ENCODE measurements at regions not wholly inside any gene's neighbourhood (a gene's known extent, or its start where the extent isn't known, plus 50 kb on each side); places are given as distances from the start of the nearest gene placed in this dataset.
"Not testable (repeated sequence)": the region's sequence is repeated elsewhere in the genome, so short reads cannot be mapped to it uniquely, and the experiment has no call there.

DNA sequence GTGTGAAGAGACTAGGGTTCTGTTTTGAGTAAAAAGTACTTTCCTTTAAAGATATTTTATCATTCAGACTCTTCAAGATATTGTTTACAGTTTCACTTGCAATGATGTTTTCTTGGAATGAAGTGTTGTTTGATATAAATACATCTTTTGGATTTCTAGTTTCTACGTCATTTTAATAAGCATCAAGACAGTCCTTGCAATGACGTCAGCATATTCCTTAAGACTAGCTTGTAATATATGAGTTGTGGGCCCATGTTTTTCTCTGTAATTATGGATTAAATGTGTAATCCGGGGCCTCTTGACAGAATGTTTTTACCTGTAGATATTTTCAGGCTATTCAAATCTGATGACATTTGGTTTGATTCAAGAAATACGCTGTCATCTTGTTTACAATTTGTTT is 66.1 kb downstream of the RBMX2 start:
- no peak for DNase-seq (ENCODE audit: low read depth, low spot score)
- H3K27ac ChIP-seq: no peak overlapping the region

DNA sequence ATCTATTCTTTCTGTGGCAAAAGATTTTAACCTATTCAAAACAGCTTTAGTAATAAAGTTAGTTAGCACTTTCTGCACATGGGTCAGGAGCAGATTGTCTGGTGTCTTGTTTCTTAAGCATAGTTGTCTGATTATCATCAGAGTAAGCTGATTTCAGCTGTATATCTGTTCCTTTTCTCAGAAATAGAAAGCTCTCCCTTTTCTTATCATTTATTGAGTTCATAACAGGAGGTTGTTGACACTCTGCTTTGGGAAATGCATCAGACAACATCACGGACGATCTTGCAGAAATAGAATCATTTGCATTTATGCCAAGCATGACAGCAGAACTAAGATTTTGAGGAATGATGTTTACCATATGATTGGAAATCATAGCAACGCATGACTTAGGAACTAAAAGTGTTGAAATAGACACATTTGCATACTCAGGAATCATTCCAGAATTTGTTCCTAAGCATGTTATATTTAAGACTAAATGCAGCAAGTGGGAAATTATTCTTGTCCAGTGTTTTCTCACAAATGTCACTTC is 66.7 kb downstream of the RBMX2 start:
- DNase-seq (ENCODE audit: low read depth, low spot score): no peak
- H3K27ac ChIP-seq: no peak overlapping the region

DNA sequence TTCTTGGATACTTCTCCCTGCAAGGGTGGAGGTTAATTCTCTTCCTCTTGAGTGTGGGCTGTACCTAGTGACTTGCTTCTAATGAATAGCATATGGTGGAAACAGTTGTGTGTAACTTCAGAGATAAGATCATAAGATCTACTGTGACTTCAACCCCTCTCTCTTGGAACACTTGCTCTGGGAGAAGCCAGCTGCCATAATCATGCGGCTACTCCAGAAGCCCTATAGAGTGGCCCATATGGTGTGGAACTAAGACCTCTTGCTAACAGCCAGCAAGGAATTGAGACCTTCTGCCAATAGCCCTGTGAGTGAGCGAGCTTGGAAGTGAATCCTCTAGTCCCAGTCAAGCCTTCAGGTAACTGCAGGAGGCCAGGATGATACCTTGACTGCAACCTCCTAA is 81.1 kb downstream of the RBMX2 start:
- no peak for DNase-seq (ENCODE audit: low read depth, low spot score)
- no peak overlapping the region for H3K27ac ChIP-seq

DNA sequence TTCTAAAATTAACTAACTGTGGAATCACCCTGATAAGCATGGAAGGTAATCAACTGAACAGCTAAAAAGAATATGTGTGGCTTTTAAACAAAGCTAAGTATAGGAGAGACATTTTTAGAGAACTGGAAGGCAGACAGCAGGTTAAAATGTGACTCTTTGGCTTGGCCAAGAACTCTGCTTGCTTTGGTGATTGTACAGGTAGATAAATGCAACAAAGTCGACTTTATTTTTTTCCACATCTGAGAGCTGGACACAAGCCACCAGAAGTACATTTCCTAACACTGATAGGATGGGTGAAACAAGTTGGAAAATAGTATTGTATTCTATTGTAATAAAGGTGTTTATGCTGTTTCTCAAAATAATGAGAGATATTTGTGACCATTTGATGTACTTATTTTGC is 84.1 kb downstream of the RBMX2 start:
- DNase-seq (ENCODE audit: low read depth, low spot score): no peak
- H3K27ac ChIP-seq: no peak overlapping the region

DNA sequence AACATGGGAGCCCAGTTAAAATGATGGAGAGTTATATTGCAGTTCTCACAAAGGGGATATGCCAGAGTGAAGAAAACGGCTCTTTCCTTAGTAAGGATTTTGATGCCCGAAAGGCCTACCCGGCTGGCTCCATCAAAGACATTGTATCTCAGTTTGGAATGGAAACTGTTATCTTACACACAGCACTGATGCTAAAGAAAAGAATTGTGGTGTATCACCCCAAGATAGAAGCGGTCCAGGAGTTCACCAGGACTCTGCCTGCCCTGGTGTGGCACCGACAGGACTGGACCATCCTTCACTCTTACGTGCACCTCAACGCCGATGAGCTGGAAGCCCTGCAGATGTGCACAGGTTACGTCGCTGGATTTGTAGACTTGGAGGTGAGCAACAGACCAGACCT is 93.7 kb downstream of the RBMX2 start:
- not testable (repeated sequence) for DNase-seq (ENCODE audit: low read depth, low spot score); H3K27ac ChIP-seq

DNA sequence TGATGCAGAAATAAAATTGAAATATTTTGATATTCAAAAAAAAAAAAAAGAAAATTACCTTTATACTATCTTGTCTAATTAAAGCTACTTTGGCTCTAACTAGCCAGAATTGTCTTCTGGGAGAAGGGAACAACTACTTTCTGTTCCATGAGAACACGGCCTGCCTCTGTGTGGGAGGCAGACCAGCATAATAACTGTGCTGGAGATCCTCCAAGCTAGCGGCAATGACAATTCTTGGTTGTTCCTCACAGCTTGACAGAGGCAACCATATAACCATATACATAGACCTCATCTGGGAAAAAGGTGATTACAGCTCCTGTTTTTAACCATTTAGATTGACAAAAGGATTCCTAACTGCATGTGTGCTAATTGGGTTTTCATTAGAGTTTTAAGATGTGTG is 95.7 kb downstream of the RBMX2 start:
- DNase-seq (ENCODE audit: low read depth, low spot score): no peak
- H3K27ac ChIP-seq: no peak overlapping the region

DNA sequence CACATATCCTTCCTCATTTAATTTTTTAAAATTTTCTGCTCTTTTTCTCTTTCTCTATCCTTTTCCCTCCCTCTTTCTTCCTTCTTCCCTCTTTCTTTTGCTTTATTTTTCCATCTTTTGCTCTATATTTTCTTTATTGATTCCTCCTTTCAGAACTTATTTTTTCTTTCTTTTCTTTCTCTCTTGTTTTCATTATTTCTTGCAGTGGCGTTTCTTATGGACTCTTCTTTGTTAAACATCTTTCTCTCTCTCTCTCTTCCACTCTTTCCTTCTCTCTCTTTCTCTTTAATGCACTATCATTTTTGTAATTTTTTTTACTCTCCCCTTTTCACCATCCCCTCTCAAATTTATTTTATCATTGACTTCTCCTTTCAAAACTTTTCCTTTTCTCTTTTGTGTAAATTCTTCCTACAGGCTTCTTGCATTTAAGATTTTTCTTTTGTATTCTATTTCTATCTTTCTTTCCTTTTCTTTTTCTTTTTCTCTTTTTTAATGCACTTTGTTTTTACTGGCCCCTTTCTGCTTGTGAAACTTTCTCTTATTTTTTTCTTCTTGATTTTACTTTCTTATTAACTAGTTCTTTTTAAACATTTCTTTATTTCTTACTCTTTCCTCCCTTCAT is 97.0 kb downstream of the RBMX2 start:
- no peak for DNase-seq (ENCODE audit: low read depth, low spot score)
- no peak overlapping the region for H3K27ac ChIP-seq

DNA sequence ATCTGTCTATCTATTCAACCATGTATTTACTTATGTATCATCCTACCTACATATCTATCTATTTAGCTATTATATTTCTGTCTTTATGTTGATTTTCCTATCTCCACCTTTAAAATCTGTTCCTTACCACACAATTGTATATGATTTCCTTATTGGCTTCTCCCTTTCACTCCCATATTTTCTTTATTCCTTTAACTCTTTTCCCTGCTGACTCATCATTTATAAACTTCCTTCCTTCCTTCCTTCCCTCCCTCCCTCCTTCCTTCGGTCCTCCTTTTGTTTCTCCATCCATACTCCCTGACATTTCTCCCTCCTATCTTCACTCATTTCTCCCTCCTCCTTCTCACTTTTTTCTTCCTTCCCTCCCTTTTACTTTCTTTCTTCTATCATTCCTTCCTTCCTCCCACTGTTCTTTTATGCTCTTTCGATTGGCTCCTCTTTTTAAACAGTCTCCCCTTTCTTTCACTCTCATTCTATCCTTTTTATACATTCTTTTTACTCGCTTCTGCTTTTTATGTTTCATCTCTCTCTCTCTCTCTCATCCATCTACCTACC is 100.3 kb downstream of the RBMX2 start:
- DNase-seq (ENCODE audit: low read depth, low spot score): no peak
- H3K27ac ChIP-seq: no peak overlapping the region

DNA sequence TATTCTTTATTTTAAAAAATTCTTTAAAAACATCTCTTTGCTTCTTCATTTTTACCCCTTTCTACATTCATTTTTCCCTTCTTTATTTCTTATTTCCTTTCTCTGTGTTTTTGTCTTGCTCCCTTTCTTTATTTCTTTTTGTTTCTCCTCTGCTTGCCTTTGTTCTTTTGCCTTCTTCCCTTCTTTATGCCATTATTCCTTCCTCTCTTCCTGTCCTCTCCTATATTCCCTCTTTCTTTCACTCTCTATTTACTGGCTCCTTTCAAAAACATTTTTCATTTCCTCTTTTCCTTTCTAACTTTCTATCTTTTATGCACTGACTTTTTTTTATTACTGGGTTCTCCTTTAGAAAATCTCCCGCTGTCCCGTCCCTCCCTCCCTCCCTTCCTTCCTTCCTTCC is 102.2 kb downstream of the RBMX2 start:
- no peak overlapping the region for H3K27ac ChIP-seq
- no peak for DNase-seq (ENCODE audit: low read depth, low spot score)

DNA sequence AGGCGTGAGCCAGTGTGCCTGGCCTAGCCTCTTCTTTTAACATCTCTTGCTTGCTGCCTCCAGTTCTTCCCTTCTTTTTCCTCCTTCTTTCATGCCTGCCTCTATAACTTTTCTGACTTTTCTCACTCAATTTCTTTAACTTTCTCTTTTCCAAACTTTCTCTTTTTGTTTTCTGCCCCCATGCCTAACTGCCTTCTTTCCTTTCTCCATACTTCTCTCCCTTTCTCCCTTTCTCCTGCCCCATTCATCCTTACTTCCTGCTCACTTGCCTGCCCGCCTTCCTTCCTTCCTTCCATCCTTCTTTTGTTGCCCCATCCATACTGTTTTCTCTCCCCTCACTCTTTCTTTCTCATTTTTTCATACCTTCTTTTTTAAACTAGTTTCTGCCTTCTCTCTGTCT is 105.2 kb downstream of the RBMX2 start:
- no peak for DNase-seq (ENCODE audit: low read depth, low spot score)
- H3K27ac ChIP-seq: no peak overlapping the region

DNA sequence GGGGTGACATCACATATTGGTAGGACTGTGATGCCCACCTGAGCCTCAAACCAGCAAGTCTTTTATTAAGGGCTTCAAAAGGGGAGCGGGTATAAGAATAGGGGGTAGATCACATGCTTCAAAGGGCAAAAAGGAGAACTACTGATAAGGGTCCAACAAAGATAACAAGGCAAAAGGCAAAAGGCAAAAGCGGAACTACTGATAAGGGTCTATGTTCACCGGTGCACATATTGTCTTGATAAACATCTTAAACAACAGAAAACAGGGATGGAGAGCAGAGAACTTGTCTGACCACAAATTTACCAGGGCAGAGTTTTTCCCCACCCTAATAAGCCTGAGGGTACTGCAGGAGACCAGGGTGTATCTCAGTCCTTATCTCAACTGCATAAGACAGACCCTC is 110.7 kb downstream of the RBMX2 start:
- DNase-seq (ENCODE audit: low read depth, low spot score); H3K27ac ChIP-seq: not testable (repeated sequence)

DNA sequence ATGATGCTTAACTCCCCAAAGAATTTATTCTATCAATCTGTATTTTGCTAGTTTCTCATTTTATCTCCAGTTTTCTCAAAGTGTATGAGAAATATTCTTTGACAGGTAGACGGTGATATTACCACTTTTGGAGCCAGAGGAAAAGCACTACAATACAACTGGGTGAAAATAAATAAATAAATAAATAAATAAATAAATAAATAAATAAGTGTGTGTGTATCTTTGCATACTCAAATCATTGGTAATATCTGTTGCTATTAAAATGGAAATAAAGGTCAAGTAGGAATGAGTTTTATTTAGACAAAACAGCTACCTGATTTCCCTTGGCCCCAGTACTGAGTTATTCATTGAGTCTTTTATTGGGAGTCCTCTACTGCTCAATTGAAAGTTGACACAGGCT is 114.3 kb downstream of the RBMX2 start:
- no peak overlapping the region for H3K27ac ChIP-seq
- DNase-seq (ENCODE audit: low read depth, low spot score): no peak

DNA sequence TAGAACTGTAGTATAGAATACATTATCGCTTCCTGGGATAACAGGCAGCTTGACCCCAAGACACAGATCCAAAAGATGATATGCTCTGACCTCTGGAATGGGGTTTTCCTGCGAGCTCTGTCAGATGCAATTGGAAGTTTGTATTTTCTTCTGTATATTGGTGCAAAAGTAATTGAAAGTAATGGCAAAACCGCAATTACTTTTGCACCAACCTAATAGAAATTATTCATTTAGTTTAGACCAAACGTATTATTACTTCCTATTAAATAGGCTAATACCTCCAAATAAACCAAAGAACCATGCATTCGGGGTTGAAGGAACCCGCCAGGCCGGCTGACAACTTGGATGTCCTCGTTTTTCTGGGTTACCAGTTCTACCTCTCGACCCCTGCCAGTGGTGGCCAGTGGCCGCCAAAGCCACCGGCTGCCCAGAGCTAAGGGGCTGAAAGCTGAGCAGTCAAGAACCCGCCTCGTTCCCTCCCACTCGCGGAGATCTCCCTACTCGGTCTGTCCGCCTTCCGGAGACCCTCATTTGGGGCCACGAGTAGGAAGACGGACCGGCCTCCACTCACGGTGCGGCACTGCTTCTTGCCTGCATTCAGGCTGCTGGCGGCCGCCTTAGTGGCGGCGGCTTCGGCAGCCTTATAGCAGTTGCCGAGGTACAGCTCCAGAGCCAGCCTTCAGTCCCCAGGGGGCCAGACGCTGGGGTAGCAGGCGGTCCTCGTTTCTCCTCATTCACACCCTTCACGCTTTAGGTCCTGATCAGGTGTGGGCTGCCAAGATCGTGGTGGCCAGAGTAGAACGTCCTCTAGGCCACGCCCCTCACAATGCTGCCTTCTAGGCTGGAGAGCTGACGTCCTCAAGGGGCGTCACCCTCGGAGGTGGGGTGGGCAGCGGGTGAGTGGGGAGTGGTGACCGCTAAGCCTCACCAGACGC is 121.9 kb downstream of the RBMX2 start:
- H3K27ac ChIP-seq: no peak overlapping the region
- no peak for DNase-seq (ENCODE audit: low read depth, low spot score)

DNA sequence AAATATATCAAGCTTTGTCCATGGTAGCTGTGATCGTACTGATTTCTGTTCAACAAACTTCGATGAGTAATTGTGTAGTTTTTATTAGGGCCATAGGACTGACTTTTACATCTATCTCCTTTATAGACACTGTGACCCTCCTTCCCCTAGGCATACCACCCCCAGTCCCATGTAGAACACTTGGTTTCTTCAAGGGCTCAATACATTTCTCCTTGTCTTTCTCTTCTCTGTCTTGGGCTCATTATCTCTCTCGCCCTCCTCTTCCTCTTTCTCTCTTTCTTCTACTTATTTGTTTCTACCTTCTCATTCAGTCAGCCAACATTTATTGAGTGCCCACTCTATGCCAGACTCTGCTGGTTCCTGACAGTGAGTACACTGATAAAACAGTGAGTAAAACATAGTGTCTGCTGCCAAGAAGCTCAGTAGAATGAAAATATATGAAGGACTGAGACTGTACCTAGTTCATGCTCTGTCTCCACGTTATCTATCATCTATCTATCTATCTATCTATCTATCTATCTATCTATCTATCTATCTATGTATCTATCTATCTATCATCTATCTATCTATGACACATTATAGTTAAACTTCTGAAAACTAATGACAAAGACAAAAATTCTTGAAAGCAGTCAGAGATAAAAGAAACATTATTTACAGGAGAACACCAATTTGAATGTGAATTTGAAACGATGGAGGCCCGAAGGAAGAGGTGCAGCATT is 122.8 kb downstream of the RBMX2 start:
- no peak overlapping the region for H3K27ac ChIP-seq
- no peak for DNase-seq (ENCODE audit: low read depth, low spot score)

DNA sequence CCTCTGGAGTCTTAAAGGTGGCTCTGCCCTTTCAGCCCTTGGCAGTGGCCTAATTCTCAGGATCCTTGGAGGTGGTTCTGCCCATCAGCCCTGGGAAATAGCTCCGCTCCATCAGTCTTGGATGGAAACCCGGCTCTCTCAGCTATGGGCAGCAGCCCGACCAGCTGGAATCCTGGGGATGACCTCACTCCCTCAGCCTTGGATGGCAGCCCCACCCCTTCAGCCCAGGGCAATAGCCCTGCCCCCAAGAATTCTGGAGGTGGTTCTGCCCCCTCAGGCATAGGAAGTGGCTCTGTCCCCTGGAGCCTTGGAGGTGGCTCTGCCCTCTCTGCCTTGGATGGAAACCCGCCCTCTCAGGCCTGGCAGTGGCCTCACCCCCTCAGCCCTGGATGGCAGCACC is 127.7 kb downstream of the RBMX2 start:
- H3K27ac ChIP-seq: no peak overlapping the region
- no peak for DNase-seq (ENCODE audit: low read depth, low spot score)

DNA sequence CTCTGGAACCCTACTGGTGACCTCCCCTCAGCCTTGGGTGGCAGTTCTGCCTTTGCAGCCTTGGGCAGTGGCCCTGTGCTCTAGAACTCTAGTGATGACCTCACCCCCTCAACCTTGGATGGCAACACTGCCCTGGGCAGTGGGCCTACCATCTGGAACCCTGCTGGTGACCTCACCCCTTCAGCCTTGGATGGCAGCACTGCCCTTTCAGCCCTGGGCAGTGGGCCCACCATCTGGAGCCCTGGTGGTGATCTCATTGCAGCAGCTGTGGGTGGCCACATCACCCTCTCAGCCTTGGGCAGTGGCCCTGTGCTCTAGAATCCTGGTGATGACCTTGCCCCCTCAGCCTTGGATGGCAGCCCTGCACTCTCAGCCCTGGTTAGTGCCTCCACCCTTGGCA is 129.3 kb downstream of the RBMX2 start:
- no peak overlapping the region for H3K27ac ChIP-seq
- DNase-seq (ENCODE audit: low read depth, low spot score): no peak

DNA sequence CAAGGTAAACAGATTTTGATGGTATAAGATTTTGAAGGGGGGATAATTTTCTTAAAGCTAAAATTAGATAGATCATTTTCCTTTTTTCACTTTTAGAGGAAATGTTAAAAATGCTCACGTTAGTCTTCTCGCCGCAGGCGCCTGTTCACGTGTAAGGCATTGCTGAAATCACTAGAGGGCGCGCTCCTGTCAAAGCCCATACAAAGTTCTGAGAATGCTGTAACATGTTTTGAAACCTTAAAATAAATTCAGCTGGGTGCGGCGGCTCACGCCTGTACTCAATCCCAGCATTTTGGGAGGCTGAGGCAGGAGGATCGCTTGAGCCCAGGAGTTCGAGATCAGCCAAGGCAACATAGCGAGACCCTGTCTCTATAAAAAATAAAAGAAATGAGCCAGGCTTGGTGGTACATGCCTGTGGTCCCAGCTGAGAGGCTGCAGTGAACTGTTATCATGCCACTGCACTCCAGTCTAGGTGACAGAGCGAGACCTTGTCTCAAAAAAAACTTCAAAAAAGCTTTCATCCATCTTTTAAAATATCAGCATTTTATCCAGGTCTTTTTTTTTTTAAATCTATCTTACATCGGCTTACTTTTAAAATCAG is 138.0 kb downstream of the RBMX2 start:
- no peak for DNase-seq (ENCODE audit: low read depth, low spot score)
- H3K27ac ChIP-seq: no peak overlapping the region

DNA sequence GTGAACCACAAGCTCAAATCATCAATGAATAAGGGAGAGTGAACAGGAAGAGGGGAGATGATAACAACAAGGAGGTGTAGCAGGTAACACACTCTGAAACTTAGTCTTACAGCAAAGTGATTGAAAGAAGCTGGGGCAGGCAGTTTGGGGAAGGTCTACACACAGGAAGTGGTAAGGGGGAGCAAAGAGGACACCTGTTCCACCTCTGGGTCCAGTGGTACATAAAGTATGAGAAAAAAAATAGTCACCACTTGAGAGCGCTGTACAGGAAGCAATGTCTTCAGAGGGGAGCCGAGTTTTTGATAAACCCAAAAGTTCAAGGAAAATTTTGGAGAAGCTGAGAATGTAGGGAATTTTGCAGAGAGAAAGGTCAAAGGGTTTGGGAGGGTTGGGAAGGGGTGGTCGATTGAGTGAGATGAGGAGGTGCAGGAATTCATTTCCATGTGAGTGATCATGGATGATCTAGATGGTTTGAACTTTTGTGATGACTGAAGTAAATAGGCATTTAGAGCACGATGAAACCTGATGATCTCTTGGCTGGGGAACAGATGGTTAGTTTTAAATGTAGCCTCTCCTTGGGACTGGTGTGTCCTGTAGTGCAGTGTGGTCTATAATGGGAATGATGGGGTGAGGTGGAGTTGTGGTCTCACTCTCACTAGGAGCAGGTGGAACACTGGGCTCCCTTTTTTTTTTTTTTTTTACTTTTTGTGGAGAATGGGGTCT is 142.0 kb downstream of the RBMX2 start:
- DNase-seq (ENCODE audit: low read depth, low spot score): no peak
- no peak overlapping the region for H3K27ac ChIP-seq

DNA sequence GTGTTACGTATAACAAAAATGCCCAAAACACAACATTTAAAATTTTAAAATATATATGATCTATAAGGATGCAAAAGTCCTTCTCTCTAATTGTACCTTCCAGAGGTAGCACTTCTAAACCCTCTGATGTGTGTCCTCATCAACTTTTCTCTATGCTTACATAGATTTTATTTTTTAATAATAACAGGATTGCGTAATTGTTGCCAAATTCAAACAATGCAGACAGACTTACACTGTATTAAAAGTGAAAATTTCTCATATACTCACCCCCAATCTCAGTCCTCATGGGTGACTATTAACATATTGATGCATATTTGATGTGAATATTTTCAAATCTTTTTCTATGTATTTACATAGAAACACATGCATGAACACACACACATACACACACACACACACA is 144.0 kb downstream of the RBMX2 start:
- no peak for DNase-seq (ENCODE audit: low read depth, low spot score)
- no peak overlapping the region for H3K27ac ChIP-seq

DNA sequence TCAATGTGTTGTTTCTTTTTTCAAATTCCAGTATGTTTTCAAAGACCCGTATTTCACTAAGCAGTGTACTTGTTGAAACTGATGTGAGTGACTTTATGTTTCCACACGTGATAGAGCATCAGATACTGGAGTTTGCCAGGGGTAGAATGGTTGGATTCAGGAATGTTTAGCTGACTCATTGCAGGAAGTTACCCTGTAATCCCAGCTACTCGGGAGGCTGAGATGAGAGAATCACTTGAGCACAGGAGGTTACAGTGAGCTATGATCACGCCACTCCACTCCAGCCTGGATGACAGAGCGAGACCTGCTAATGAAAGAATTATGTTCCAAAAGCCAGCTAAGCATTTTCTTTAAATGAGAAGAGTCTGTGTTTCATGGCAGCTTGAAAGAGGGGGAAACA is 147.6 kb downstream of the RBMX2 start:
- not testable (repeated sequence) for DNase-seq (ENCODE audit: low read depth, low spot score); H3K27ac ChIP-seq

Measured in epithelial cell of prostate (primary cell).